ENCODE measurements at regions not wholly inside any gene's neighbourhood (a gene's known extent, or its start where the extent isn't known, plus 50 kb on each side); places are given as distances from the start of the nearest gene placed in this dataset.

DNA sequence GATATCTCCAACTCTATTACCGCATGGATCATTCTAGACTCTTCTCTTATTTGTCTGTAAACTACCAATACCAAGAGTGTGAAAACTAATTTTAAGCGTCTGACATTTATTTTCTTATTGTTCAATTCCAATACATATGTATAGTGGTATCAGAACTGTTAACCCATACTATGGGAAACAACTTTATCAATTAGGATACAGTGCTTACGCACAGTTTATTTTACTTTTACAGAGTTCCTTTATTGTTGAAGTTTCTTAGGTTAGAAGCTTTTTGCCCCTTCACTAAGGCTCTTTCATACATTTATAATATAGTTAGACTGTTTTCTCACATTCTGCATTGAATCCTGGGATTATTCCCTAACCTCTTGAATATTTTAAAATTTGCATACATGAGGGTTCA lies 198.8 kb upstream of the RGPD4 start:
- no peak for ATAC-seq (ENCODE audit: insufficient read depth, low read depth)
- no peaks in the 10 kb centered on the region for H3K79me2 ChIP-seq (ENCODE audit: insufficient read depth, low read length)
- H3K27me3 ChIP-seq (ENCODE audit: insufficient read depth, low read length, poor library complexity), result no peaks in the 10 kb centered on the region
- H2AFZ ChIP-seq (ENCODE audit: low read depth, low read length), result no peak overlapping the region
- H4K20me1 ChIP-seq (ENCODE audit: insufficient read depth, low read length), result no peaks in the 10 kb centered on the region
- no peaks in the 10 kb centered on the region for H3K36me3 ChIP-seq (ENCODE audit: insufficient read depth, low read length)
- no peak overlapping the region for H3K4me2 ChIP-seq (ENCODE audit: insufficient read depth, low read length)
- no peak overlapping the region for H3K27ac ChIP-seq (ENCODE audit: low read length)
- no peak overlapping the region for H3K4me3 ChIP-seq (ENCODE audit: low read depth in 1 of 2, low read length in 2 of 2)
- H3K9ac ChIP-seq (ENCODE audit: low read depth, low read length), result no peak overlapping the region
- TF ChIP-seq, protein P1, sequence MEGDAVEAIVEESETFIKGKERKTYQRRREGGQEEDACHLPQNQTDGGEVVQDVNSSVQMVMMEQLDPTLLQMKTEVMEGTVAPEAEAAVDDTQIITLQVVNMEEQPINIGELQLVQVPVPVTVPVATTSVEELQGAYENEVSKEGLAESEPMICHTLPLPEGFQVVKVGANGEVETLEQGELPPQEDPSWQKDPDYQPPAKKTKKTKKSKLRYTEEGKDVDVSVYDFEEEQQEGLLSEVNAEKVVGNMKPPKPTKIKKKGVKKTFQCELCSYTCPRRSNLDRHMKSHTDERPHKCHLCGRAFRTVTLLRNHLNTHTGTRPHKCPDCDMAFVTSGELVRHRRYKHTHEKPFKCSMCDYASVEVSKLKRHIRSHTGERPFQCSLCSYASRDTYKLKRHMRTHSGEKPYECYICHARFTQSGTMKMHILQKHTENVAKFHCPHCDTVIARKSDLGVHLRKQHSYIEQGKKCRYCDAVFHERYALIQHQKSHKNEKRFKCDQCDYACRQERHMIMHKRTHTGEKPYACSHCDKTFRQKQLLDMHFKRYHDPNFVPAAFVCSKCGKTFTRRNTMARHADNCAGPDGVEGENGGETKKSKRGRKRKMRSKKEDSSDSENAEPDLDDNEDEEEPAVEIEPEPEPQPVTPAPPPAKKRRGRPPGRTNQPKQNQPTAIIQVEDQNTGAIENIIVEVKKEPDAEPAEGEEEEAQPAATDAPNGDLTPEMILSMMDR (IDR thresholded peaks at IDR 0.05; ENCODE audit: borderline replicate concordance, extremely low read depth, low read length, poor library complexity, severe bottlenecking), result no peak
- no peak for TF ChIP-seq EZH2 (IDR thresholded peaks at IDR 0.05; ENCODE audit: borderline replicate concordance, low read depth, low read length, severe bottlenecking)
- no peak for DNase-seq
- H3K4me1 ChIP-seq (ENCODE audit: insufficient read depth, low read length), result no peaks in the 10 kb centered on the region
- peaks cover 5% of the 10 kb centered on the region for H3K9me3 ChIP-seq (ENCODE audit: insufficient read depth, low read length, severe bottlenecking)

DNA sequence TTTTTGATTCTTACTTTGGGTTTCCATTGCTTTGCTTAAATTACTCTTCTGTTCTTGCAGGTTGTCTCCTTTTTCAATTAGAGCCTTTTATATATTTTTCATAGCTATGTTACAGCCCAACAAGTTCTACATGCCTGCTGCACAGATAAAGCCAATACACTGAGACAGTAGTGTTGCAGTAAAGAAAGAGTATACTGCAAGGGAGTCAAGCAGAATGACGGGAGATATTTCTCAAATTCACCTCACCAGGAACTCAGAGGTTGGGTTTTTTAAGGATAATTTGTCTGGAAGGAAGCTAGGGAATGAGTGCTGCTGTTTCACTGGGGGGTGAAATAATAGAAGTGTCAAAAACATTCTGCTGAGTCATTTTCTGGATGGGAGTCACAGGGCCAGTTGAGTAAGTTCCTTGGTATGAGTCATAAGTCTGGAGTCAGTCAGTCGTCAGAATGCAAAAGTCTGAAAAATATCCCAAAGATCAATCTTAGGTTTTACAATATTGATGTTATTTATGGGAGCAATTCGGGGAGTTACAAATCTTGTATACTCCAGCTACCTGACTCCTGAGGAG lies 193.0 kb upstream of the RGPD4 start:
- no peak overlapping the region for H2AFZ ChIP-seq (ENCODE audit: low read depth, low read length)
- TF ChIP-seq, protein P1 (IDR thresholded peaks at IDR 0.05; ENCODE audit: borderline replicate concordance, extremely low read depth, low read length, poor library complexity, severe bottlenecking), result no peak
- TF ChIP-seq EZH2 (IDR thresholded peaks at IDR 0.05; ENCODE audit: borderline replicate concordance, low read depth, low read length, severe bottlenecking), result no peak
- no peak overlapping the region for H3K9ac ChIP-seq (ENCODE audit: low read depth, low read length)
- DNase-seq (no peak), ATAC-seq (ENCODE audit: insufficient read depth, low read depth) (no peak)
- no peaks in the 10 kb centered on the region for H3K9me3 ChIP-seq (ENCODE audit: insufficient read depth, low read length, severe bottlenecking)
- H4K20me1 ChIP-seq (ENCODE audit: insufficient read depth, low read length), result no peaks in the 10 kb centered on the region
- H3K4me3 ChIP-seq (ENCODE audit: low read depth in 1 of 2, low read length in 2 of 2), result no peak overlapping the region
- H3K36me3 ChIP-seq (ENCODE audit: insufficient read depth, low read length), result no peaks in the 10 kb centered on the region
- no peak overlapping the region for H3K4me2 ChIP-seq (ENCODE audit: insufficient read depth, low read length)
- no peaks in the 10 kb centered on the region for H3K27me3 ChIP-seq (ENCODE audit: insufficient read depth, low read length, poor library complexity)
- no peak overlapping the region for H3K27ac ChIP-seq (ENCODE audit: low read length)
- H3K4me1 ChIP-seq (ENCODE audit: insufficient read depth, low read length), result no peaks in the 10 kb centered on the region
- no peaks in the 10 kb centered on the region for H3K79me2 ChIP-seq (ENCODE audit: insufficient read depth, low read length)

DNA sequence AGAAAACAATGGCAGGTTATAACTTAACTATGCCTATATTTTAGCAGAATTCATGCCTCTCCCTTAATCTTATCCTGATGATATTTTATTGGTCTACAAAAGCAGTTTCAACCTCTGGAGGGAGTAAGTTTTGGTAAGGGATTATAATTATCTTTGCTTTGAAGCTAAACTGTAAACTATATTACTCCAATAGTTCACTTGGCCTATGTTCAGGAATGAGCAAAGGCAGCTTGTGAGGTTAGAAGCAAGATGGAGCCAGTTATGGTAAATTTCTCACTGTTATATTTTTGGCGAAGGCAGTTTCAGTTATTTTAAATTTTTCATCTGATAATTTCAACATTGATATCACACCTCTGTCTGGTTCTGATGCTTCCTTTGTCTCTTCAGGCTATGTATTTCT lies 192.5 kb upstream of the RGPD4 start:
- Histone ChIP-seq H3K27ac (ENCODE audit: low read length) (no peak overlapping the region), H3K4me2 (ENCODE audit: insufficient read depth, low read length) (no peak overlapping the region), H3K9me3 (ENCODE audit: insufficient read depth, low read length, severe bottlenecking) (no peaks in the 10 kb centered on the region), H3K79me2 (ENCODE audit: insufficient read depth, low read length) (no peaks in the 10 kb centered on the region), H3K9ac (ENCODE audit: low read depth, low read length) (no peak overlapping the region), H3K36me3 (ENCODE audit: insufficient read depth, low read length) (no peaks in the 10 kb centered on the region), H3K4me1 (ENCODE audit: insufficient read depth, low read length) (no peaks in the 10 kb centered on the region), H3K4me3 (ENCODE audit: low read depth in 1 of 2, low read length in 2 of 2) (no peak overlapping the region), H4K20me1 (ENCODE audit: insufficient read depth, low read length) (no peaks in the 10 kb centered on the region), H2AFZ (ENCODE audit: low read depth, low read length) (no peak overlapping the region), H3K27me3 (ENCODE audit: insufficient read depth, low read length, poor library complexity) (no peaks in the 10 kb centered on the region)
- DNase-seq (no peak), ATAC-seq (ENCODE audit: insufficient read depth, low read depth) (no peak)
- TF ChIP-seq, protein P1 (IDR thresholded peaks at IDR 0.05; ENCODE audit: borderline replicate concordance, extremely low read depth, low read length, poor library complexity, severe bottlenecking), result no peak
- no peak for TF ChIP-seq EZH2 (IDR thresholded peaks at IDR 0.05; ENCODE audit: borderline replicate concordance, low read depth, low read length, severe bottlenecking)

DNA sequence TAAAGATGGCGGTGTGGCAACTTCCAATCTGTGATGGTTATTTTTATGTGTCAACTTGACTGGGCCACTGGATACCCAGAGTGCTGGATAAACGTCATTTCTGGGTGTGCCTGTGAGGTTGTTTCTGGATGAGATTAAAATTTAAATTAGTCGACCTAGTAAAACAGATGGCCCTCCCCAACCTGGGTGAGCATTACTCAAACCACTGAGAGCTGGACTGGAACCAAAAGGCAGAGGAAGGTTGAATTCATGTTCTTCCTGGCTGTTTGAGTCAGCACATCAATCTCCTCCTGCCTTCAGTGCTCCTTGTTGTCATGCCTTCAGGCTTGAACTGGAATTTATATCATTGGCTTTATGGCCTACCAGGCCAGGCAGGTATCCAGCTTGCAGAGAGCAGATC lies 190.8 kb upstream of the RGPD4 start:
- Histone ChIP-seq H3K9ac (ENCODE audit: low read depth, low read length) (no peak overlapping the region), H3K79me2 (ENCODE audit: insufficient read depth, low read length) (no peaks in the 10 kb centered on the region)
- no peak for ATAC-seq (ENCODE audit: insufficient read depth, low read depth)

More for the DNA sequence above, 190.8 kb upstream of the RGPD4 start:
- no peak overlapping the region for H3K27ac ChIP-seq (ENCODE audit: low read length)
- no peak for DNase-seq
- no peak overlapping the region for H2AFZ ChIP-seq (ENCODE audit: low read depth, low read length)
- no peak for TF ChIP-seq EZH2 (IDR thresholded peaks at IDR 0.05; ENCODE audit: borderline replicate concordance, low read depth, low read length, severe bottlenecking)
- TF ChIP-seq, protein P1 (IDR thresholded peaks at IDR 0.05; ENCODE audit: borderline replicate concordance, extremely low read depth, low read length, poor library complexity, severe bottlenecking), result no peak
- H3K36me3 ChIP-seq (ENCODE audit: insufficient read depth, low read length), result no peaks in the 10 kb centered on the region
- no peaks in the 10 kb centered on the region for H3K27me3 ChIP-seq (ENCODE audit: insufficient read depth, low read length, poor library complexity)
- no peaks in the 10 kb centered on the region for H3K4me1 ChIP-seq (ENCODE audit: insufficient read depth, low read length)
- H4K20me1 ChIP-seq (ENCODE audit: insufficient read depth, low read length), result no peaks in the 10 kb centered on the region
- no peaks in the 10 kb centered on the region for H3K9me3 ChIP-seq (ENCODE audit: insufficient read depth, low read length, severe bottlenecking)
- no peak overlapping the region for H3K4me3 ChIP-seq (ENCODE audit: low read depth in 1 of 2, low read length in 2 of 2)
- no peak overlapping the region for H3K4me2 ChIP-seq (ENCODE audit: insufficient read depth, low read length)
